GM21528 (cell line): ENCODE measurements at regions not wholly inside any gene's neighbourhood (a gene's known extent, or its start where the extent isn't known, plus 50 kb on each side); places are given as distances from the start of the nearest gene placed in this dataset.

Experiments used
- ATAC-seq: cut with Tn5 transposase; IDR thresholded peaks from one replicate; pipeline ENCODE4 v1.9.1; 2021; ENCODE audit warnings: mild to moderate bottlenecking, moderate library complexity; ENCODE audit not compliant: unreplicated experiment, low FRiP score

- no peak for ATAC-seq
Measured at GRCh38 chr17:71667661-71668060, 453.2 kb upstream of the SOX9 start.

DNA sequence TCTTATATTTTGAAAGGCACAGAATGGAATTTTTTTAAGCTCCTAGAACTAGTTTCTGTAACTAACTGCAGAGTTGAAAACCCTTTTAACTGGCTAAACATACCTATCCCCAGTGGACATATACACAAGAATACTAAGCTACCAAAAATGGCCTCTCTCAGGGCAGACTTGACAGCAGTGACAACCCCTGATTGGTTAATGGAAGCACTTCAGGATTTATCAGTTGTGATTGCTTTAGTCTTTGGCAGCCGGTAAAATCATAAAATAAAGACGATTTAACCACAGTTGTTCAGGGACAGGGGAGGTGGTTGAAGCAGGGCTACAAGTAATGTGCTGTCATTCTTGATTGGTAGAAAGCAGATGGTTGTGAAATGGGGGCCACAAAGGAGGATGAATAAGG, 452.0 kb upstream of the SOX9 start:
- ATAC-seq, result no peak

DNA sequence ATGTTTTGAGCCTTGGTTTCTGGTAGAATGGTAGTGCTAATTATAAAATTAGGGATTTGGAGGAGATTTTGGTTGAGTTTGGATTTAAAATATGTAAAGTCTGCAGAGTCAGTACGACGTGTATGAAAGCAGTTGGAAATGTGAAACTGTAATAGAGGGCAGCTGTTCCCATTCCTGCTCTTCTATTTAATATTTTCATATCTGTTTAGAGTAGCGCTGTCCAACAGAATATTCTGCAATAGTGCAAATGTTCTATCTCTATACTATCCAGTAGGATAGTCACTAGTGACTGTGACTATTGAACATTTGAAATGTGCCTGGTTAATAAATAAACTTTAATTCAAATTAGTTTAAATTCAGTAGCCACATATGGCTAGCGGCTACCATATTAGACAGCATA, 443.4 kb upstream of the SOX9 start:
- no peak for ATAC-seq

GRCh38 chr17:71679832-71680231, 441.0 kb upstream of the SOX9 start:
- no peak for ATAC-seq

DNA sequence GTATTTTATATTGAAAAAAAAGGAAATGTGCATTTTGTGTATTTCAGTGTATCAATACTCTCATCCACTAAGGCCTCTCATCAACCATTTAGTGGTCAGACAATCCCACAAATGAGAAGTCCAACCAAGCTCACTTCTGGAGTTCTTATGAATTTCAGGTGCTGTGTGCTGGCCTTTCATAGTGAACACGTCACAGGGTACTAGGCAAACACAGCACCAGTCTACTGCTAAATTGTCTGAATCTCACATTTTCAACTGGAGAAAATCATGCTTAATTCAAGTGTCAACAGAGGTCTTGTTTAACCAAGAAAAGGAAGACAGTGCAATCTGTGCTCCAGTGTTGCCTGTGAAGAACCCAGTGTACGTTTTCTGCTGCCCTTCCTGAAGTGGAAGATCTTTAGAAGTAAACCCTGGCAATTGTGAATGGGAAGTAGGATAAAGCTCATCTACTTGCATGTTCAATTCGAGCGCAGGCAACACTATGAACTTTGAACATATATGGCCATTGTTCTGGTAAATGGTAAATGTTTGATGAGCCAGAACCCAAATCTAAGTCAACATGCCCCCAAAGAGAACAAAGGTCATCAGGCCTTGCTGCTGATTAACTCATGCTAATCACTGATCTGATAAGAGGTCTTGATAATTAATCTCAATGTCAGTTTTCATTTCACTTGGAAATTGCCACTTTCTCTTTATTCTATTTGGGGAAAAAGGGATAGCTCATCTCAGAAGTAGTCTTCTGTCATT, 439.2 kb upstream of the SOX9 start:
- no peak for ATAC-seq

DNA sequence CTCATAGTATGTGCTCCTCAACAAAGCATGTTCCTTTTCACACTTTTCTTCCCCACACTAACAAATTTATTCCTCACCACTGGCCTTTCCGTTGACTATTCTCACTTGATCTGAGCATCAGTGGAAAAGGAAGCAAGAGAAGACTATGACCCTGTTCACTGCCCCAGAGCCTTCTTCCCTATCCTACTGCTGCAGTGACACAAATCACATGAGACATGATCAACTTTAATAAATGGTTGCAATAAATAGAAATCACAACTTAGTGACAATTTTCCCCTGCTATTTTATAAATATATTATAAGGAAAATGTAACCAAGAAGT, 438.7 kb upstream of the SOX9 start:
- no peak for ATAC-seq

- ATAC-seq, result no peak
Measured at GRCh38 chr17:71689782-71690181, 431.0 kb upstream of the SOX9 start.

DNA sequence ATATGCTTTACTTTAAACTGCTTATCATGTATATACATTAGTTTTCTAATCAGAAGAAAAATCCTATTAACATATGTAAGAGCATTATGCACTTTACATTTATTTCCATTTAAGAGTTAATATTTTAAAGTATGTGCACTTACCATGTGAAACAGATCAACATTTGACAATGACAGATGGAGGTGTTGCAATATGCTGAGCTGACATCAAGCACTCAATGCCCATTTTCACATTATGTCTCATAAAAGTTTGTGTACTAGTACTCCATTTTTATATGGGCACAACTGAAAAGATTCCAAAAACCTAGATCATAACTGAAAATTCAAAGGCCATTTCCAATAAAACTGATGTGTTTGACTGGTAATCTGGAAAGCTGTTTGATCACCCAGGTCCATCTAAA, 420.9 kb upstream of the SOX9 start:
- ATAC-seq, result no peak

DNA sequence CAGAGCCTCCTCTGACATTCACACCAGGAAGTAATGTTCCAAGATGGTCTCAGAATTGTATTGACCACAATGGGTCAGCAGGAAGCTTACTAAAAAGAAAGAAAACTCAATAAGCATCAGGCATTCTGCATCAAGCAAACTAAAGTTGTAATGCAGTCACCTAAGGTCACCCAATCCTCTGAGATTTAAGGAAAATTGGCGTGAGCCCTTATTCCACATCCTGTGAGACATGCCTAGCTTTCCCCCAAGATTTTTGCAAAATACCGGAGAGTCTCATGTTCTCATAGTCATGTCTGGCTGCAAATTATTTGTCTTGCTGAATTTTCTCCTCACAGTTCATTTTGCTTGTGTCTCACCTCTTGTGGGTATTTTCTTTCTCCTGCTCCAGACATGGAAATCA, 417.1 kb upstream of the SOX9 start:
- ATAC-seq, result no peak

DNA sequence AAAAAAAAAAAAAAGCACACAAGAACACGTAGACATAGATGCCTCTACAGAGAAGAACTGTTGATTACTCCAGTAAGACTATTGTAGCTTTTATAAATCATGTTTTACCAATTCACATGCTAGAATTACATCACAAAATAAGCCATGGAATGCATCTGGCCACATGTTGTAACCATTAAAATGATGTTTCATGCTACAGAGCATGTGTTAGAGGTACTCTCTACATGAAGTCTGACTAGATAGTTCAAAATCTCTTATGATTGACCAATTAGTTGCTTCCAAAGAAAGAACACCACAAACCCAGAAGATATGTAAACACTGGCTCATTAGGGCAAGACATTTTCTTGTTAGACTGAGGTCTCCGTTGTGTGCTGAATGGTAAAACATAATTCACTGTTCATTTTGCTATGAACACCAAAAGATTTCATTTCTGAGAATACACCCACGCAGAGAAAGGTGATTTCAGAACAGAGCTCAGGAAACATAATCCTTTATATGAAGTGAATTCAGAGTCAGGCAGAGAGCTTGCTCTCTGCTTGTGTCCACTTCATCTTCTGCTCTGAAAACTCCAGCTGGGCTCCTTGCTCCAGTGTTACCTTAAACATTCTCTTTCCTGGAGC, 411.4 kb upstream of the SOX9 start:
- ATAC-seq, result no peak

GRCh38 chr17:71709946-71710345, 410.9 kb upstream of the SOX9 start:
- ATAC-seq, result no peak

- ATAC-seq, result no peak
Measured at GRCh38 chr17:71710816-71711215, 410.0 kb upstream of the SOX9 start.

DNA sequence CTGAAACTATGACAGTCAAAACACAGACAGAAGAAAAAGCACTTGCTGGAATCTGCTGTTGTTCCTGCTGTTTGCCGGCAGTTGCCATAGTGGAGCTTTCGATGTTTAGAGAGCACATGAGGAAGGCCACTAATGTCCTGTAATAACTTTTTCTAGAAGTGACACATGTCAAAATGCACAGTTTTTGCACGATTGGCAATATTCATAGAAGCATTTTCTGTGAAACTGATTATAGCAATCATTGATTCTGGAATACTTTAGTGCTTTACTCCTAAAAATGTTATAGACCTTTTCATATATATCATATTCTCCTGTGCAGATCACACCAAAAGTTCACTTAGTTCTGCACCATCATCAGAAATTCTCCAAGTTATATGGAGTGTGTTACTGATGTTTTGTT, 407.0 kb upstream of the SOX9 start:
- ATAC-seq, result no peak

DNA sequence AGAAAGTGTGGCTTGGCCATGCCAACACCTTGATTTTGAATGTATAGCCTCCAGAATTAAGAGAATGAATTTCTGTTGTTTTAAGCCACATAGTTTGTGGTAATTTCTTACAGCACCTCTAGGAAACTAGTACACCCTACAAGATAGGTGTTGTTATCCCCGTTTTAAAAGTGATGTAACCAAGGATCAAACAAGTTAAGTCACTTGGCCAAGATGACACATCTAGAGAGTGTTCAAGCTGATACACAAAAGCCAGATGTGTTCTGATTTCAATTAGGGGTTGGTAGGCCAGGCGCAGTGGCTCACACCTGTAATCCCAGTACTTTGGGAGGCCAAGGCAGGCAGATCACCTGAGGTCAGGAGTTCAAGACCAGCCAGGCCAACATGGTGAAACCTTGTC, 396.5 kb upstream of the SOX9 start:
- no peak for ATAC-seq

DNA sequence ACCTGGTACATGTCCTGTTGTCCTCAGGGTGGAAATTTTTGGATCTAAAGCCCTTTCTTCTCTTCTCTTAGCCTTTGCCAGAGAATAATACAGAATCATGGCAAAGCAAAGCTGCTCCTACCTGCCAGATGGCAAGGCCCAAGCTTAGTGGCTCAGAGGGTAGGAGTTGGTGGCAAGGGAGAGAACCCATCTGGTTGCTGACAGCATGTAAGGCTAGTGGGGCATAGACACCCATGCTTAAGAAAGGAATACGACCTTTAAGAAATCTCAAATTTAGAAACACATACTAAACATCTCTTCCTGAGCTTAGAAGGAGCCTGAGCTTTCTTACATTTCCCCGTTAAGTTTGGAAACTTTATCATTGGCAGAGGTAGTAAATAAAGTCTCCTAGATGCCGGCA, 395.0 kb upstream of the SOX9 start:
- no peak for ATAC-seq

DNA sequence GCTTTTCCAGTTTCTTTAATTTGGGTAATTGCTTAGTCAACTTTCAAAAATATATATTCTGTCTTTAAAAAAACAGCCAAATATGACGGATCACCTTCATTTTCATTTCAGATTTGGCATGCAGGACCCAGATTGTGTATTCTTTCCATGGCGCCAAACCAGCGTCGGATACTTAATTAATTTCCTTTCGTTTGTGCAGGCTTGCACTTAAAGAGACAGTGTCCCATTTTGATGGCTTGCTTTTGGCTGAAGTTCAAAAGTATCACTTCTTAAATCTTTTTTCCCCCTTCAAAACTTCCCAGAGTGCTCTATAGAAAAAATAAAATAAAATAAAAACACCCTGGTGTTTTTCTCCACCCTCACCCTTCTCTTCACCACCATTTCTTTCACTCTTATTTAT, 394.5 kb upstream of the SOX9 start:
- ATAC-seq, result no peak

DNA sequence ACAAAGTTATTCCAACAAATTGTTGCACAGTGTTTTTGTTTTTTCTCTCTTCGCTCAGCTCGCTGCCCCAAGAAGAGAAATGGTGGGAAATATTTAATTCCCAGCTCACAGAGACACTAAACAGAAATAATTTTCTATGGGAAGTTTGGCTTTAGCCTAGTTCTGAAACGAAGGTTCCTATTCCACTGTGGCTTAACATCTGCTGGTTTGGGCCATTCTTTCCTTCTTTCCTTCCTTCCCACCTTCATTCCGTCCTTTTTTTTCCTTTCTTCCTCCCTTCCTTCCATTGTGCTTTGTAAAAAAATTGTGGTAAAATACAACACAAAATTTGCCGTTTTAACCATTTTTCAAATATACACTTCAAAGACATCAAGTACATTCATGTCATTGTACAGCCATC, 393.5 kb upstream of the SOX9 start:
- no peak for ATAC-seq

GRCh38 chr17:71727723-71728122, 393.1 kb upstream of the SOX9 start:
- ATAC-seq, result no peak

DNA sequence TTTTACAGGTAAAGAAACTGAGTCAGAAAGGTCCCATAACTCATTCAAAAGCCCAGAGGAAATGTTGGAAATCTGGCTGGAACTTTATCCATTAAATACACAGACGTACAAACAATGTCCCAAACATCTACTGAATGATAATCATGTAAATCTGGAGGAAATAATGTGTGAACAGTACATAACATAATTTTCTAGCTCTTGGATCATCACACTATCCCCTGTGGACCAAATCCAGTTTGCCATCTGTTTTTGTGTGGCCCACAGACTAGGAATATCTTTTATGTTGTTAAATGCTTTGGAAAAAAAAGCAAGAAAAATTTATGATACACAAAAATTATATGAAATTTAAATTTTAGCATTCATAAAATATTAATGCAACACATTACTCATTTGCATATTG, 389.9 kb upstream of the SOX9 start:
- no peak for ATAC-seq

GRCh38 chr17:71735893-71736292, 384.9 kb upstream of the SOX9 start:
- ATAC-seq, result no peak

DNA sequence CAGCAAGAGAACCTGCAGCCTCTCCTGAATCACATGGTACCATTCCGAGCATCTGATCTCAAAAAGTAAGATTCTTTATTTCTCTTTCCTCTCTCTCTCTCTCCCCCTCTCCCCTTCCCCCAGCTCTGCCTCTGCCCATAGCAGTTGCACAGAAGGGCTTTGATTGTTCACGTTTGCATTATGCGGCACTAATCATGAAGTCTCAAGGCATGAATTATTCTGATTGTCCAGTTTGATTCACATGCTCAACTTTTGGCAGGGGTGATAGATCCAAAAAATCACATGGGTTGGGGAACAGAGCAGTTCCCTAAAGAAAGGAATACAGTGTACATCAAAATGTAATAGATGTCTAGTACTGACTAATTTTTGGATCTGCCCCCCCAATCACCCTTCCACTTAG, 380.0 kb upstream of the SOX9 start:
- ATAC-seq, result no peak

DNA sequence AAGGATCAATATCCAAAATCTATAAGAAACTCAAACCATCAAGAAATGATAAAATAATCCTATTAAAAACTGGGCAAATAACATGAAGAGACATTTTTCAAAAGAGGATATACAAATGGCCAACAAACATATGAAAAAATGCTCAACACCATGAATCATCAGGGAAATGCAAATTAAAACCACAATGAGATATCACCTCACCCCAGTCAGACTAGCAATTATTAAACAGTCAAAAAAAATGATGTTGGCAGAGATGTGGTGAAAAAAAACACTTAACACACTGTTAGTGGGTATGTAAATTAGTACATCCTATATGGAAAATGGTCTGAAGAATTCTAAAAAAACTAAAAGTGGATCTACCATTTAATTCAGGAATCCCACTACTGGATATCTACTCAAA, 379.0 kb upstream of the SOX9 start:
- ATAC-seq, result no peak

DNA sequence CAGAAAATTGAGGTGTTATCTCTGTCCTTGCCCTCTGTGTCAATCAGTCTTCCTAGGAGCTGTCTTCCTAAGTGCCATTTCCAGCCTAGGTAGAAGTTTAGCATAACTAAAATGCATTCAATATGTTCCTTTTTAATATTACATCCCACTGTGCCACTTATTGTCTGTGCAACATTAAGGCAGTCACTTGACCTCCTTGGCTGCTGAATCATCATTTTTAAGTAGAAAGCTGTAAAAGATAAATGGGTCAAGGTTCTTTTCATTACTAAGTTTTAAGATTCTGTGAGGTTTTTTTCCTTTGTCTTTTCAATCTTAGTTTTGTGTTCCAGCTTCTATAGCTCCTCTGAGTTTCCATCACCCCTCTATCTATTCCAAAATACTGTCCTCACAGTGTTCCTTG, 371.9 kb upstream of the SOX9 start:
- no peak for ATAC-seq
